H1 (cell line): ENCODE measurements at regions not wholly inside any gene's neighbourhood (a gene's known extent, or its start where the extent isn't known, plus 50 kb on each side); places are given as distances from the start of the nearest gene placed in this dataset.

ENCODE experiments used
- ASH2L ChIP-seq: fragments of 200-600, 300-600 bp; sonication (generic); IDR thresholded peaks from one replicate; pipeline ENCODE4 v1.7.1; 2017; ENCODE audit warnings: low read length
- CHD7 ChIP-seq: fragments of 300-600 bp; sonication (generic); IDR thresholded peaks from 2 replicates; pipeline ENCODE4 v1.7.1; 2012; ENCODE audit warnings: low read length, moderate library complexity, mild to moderate bottlenecking, inconsistent platforms; ENCODE audit not compliant: insufficient replicate concordance
- CREB1 ChIP-seq: IDR thresholded peaks from 2 replicates; pipeline ENCODE4 v1.6.1; 2012; ENCODE audit warnings: inconsistent platforms
- CTCF ChIP-seq, 3 experiments: IDR thresholded peaks; 1 replicate in 2 of 3; 2 replicates in 1 of 3; pipeline versions ENCODE4 v1.5.1 to v1.6.1; 2011; ENCODE audit warnings: low read length in 3 of 3, mild to moderate bottlenecking in 3 of 3, inconsistent platforms in 2 of 3, low read depth in 1 of 3, moderate library complexity in 1 of 3; ENCODE audit not compliant: insufficient read depth in 1 of 3; ENCODE audit errors: control extremely low read depth in 1 of 3
- EZH2 ChIP-seq: fragments of 200-600 bp; sonication (generic); IDR thresholded peaks from 2 replicates; pipeline ENCODE4 v1.7.1; 2012; ENCODE audit warnings: low read depth, mild to moderate bottlenecking, moderate library complexity, low read length, inconsistent platforms; ENCODE audit not compliant: severe bottlenecking
- JUN ChIP-seq: IDR thresholded peaks from 2 replicates; pipeline ENCODE4 v1.6.1; 2011; ENCODE audit warnings: low read depth, mild to moderate bottlenecking, improper control_type of control experiment, low read length
- POLR2A ChIP-seq, 2 experiments: IDR thresholded peaks; 1 replicate in 1 of 2; 2 replicates in 1 of 2; pipeline ENCODE4 v1.6.1; 2011; ENCODE audit warnings: low read depth in 2 of 2, low read length in 2 of 2, mild to moderate bottlenecking in 2 of 2; ENCODE audit errors: control extremely low read depth in 1 of 2
- POLR2AphosphoS5 ChIP-seq: IDR thresholded peaks from 2 replicates; pipeline ENCODE4 v1.6.1; 2011; ENCODE audit warnings: low read depth, low read length
- RAD21 ChIP-seq, 2 experiments: IDR thresholded peaks in 1 of 2; conservative IDR thresholded peaks in 1 of 2; 2 replicates each; pipeline ENCODE4 v1.6.1; 2011; ENCODE audit warnings: low read depth in 2 of 2, low read length in 2 of 2, improper control_type of control experiment in 1 of 2, inconsistent platforms in 1 of 2, mild to moderate bottlenecking in 1 of 2, moderate library complexity in 1 of 2
- SP1 ChIP-seq: IDR thresholded peaks from 2 replicates; pipeline ENCODE4 v1.6.1; 2011; ENCODE audit warnings: low read depth, low read length
- SRF ChIP-seq: IDR thresholded peaks from 2 replicates; pipeline ENCODE4 v1.6.1; 2011; ENCODE audit warnings: mild to moderate bottlenecking, low read depth, low read length, moderate library complexity
- TEAD4 ChIP-seq: IDR thresholded peaks from 2 replicates; pipeline ENCODE4 v1.6.1; 2012; ENCODE audit warnings: low read depth, low read length, inconsistent platforms, mixed read lengths
- USF2 ChIP-seq: IDR thresholded peaks from 2 replicates; pipeline ENCODE4 v1.6.1; 2011; ENCODE audit warnings: low read length, improper control_type of control experiment
- ZNF274 ChIP-seq: IDR thresholded peaks from 2 replicates; pipeline ENCODE4 v1.7.0; 2012; ENCODE audit warnings: low read length, borderline replicate concordance; ENCODE audit errors: extremely low read depth

- TF ChIP-seq ASH2L (no peak), EZH2 (no peak), ZNF274 (no peak), POLR2A (IDR thresholded peaks at IDR 0.05; ENCODE audit: control extremely low read depth in 1 of 2, low read depth in 2 of 2, low read length in 2 of 2) (no peak), CREB1 (no peak), USF2 (no peak), SRF (no peak), SP1 (no peak), TEAD4 (no peak), RAD21 (IDR thresholded peaks at IDR 0.05 in 1 of 2, conservative IDR thresholded peaks at IDR 0.05 in 1 of 2; ENCODE audit: low read depth in 2 of 2, low read length in 2 of 2) (no peak), CHD7 (no peak), CTCF (IDR thresholded peaks at IDR 0.05; ENCODE audit: control extremely low read depth in 1 of 3, insufficient read depth in 1 of 3, low read depth in 1 of 3, low read length in 3 of 3) (no peak), JUN (no peak), POLR2AphosphoS5 (no peak)
Measured at GRCh38 chr14:30063746-30064145, 136.1 kb upstream of the PRKD1 start.
